ENCODE measurements at regions not wholly inside any gene's neighbourhood (a gene's known extent, or its start where the extent isn't known, plus 50 kb on each side); places are given as distances from the start of the nearest gene placed in this dataset.

DNA sequence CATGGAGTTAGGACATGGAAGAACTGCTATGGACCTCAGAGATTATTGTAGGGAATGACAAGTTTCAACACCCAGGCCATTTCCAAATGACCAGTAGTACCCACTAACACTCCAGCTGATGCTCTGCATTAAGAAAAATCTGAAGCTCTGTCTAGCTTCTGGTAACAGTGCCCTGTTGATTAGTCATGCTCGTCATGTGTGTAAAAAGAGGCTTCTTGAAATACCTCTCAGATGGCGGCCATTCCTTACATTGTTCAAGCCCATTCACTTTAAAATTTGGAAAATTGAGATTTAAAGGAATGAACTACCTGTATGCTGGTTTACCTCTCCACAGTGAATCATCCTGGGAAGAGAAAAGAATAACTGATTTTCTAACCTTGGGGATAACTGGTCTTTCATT is 527.9 kb upstream of the ARGLU1 start:
- TF ChIP-seq YY1 (IDR thresholded peaks at IDR 0.05; ENCODE audit: extremely low read depth, insufficient replicate concordance, low read depth, low read length) (no peak), POLR2AphosphoS5 (IDR thresholded peaks at IDR 0.05; ENCODE audit: low read depth, low read length) (no peak), TCF7L2 (IDR thresholded peaks at IDR 0.05; ENCODE audit: borderline replicate concordance, extremely low read depth, insufficient read depth, insufficient read length) (no peak), SRF (IDR thresholded peaks at IDR 0.05; ENCODE audit: low read depth) (no peak), ZNF274 (IDR thresholded peaks at IDR 0.05; ENCODE audit: low read depth, low read length) (no peak)
- TF ChIP-seq, protein P1, sequence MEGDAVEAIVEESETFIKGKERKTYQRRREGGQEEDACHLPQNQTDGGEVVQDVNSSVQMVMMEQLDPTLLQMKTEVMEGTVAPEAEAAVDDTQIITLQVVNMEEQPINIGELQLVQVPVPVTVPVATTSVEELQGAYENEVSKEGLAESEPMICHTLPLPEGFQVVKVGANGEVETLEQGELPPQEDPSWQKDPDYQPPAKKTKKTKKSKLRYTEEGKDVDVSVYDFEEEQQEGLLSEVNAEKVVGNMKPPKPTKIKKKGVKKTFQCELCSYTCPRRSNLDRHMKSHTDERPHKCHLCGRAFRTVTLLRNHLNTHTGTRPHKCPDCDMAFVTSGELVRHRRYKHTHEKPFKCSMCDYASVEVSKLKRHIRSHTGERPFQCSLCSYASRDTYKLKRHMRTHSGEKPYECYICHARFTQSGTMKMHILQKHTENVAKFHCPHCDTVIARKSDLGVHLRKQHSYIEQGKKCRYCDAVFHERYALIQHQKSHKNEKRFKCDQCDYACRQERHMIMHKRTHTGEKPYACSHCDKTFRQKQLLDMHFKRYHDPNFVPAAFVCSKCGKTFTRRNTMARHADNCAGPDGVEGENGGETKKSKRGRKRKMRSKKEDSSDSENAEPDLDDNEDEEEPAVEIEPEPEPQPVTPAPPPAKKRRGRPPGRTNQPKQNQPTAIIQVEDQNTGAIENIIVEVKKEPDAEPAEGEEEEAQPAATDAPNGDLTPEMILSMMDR (IDR thresholded peaks at IDR 0.05 in 2 of 3, conservative IDR thresholded peaks at IDR 0.05 in 1 of 3; ENCODE audit: borderline replicate concordance in 1 of 3, insufficient read depth in 1 of 3, low read depth in 2 of 3, low read length in 2 of 3): no peak
